IMR-90 (cell line): ENCODE measurements at regions not wholly inside any gene's neighbourhood (a gene's known extent, or its start where the extent isn't known, plus 50 kb on each side); places are given as distances from the start of the nearest gene placed in this dataset.

Experiments
- BHLHE40 ChIP-seq: fragments of 150-350 bp; IDR thresholded peaks from 2 replicates; pipeline ENCODE4 v1.6.1; 2016; ENCODE audit warnings: mild to moderate bottlenecking, low read depth, low read length
- CTCF ChIP-seq: conservative IDR thresholded peaks from 2 replicates; pipeline ENCODE4 v1.5.1; 2012; ENCODE audit warnings: mild to moderate bottlenecking, low read depth, low read length, improper control_type of control experiment
- ELK1 ChIP-seq: fragments of 150-350 bp; IDR thresholded peaks from 2 replicates; pipeline ENCODE4 v1.6.1; 2016; ENCODE audit warnings: low read depth, mild to moderate bottlenecking, low read length, moderate library complexity, borderline replicate concordance
- FOS ChIP-seq: fragments of 150-350 bp; IDR thresholded peaks from 2 replicates; pipeline ENCODE4 v1.6.1; 2016; ENCODE audit warnings: low read depth, low read length
- MAFK ChIP-seq: IDR thresholded peaks from 2 replicates; pipeline ENCODE4 v1.6.1; 2012; ENCODE audit warnings: low read depth, low read length, improper control_type of control experiment
- MXI1 ChIP-seq: IDR thresholded peaks from 2 replicates; pipeline ENCODE4 v1.6.1; 2012; ENCODE audit warnings: low read depth, mild to moderate bottlenecking, low read length, moderate library complexity, borderline replicate concordance
- POLR2A ChIP-seq: IDR thresholded peaks from 2 replicates; pipeline ENCODE4 v1.6.1; 2012; ENCODE audit warnings: mild to moderate bottlenecking, low read depth, low read length
- SMC3 ChIP-seq: fragments of 150-350 bp; IDR thresholded peaks from 2 replicates; pipeline ENCODE4 v1.6.1; 2016; ENCODE audit warnings: low read depth, mild to moderate bottlenecking, antibody characterized with exemption, low read length, moderate library complexity
- USF2 ChIP-seq: fragments of 150-350 bp; IDR thresholded peaks from 2 replicates; pipeline ENCODE4 v1.6.1; 2017; ENCODE audit warnings: mild to moderate bottlenecking, antibody characterized with exemption, low read length, low read depth

GRCh38 chr5:153086486-153086885, 404.0 kb upstream of the GRIA1 start:
- TF ChIP-seq POLR2A (no peak), CTCF (no peak), ELK1 (no peak), FOS (no peak), MAFK (no peak), SMC3 (no peak), USF2 (no peak), MXI1 (no peak), BHLHE40 (no peak)
